ENCODE measurements at regions not wholly inside any gene's neighbourhood (a gene's known extent, or its start where the extent isn't known, plus 50 kb on each side); places are given as distances from the start of the nearest gene placed in this dataset.

GRCh38 chr5:167463939-167464338 lies 827.5 kb upstream of the WWC1 start:
- no peak overlapping the region for H4K91ac ChIP-seq (ENCODE audit: low read depth, low read length)
- no peaks in the 10 kb centered on the region for H3K4me1 ChIP-seq (ENCODE audit: control insufficient read depth in 1 of 2, insufficient read depth in 2 of 2, low read length in 2 of 2)
- H4K8ac ChIP-seq (ENCODE audit: low read depth, low read length), result no peak overlapping the region
- no peaks in the 10 kb centered on the region for H3K79me2 ChIP-seq (ENCODE audit: control insufficient read depth, insufficient read depth, low read length, poor library complexity)
- no peak overlapping the region for H3K4me2 ChIP-seq (ENCODE audit: low read length)
- H3K4ac ChIP-seq (ENCODE audit: low read depth, low read length), result no peak overlapping the region
- no peak overlapping the region for H4K12ac ChIP-seq (ENCODE audit: low read depth, low read length)
- no peaks in the 10 kb centered on the region for H3K79me1 ChIP-seq (ENCODE audit: low read length)
- no peak overlapping the region for H3K27ac ChIP-seq (ENCODE audit: low read depth, low read length)
- no peak overlapping the region for H3K9ac ChIP-seq (ENCODE audit: low read length)
- DNase-seq, result no peak
- no peak overlapping the region for H3K18ac ChIP-seq (ENCODE audit: low read length)
- H3K27me3 ChIP-seq (ENCODE audit: insufficient read depth, low read length), result no peaks in the 10 kb centered on the region
- H2AK5ac ChIP-seq (ENCODE audit: low read length), result no peak overlapping the region
- no peak overlapping the region for H2AFZ ChIP-seq (ENCODE audit: insufficient read depth, low read length, poor library complexity)
- H3K14ac ChIP-seq (ENCODE audit: low read length), result no peak overlapping the region
- H3K9me3 ChIP-seq (ENCODE audit: insufficient read depth, low read depth, low read length), result no peaks in the 10 kb centered on the region
- WGBS (ENCODE audit: extremely low coverage, insufficient coverage, insufficient read length), result no CpG with 5 or more reads among the region's 1 CpG
- H2BK120ac ChIP-seq (ENCODE audit: insufficient read depth, low read length, poor library complexity), result no peak overlapping the region
- no peak overlapping the region for H2BK12ac ChIP-seq (ENCODE audit: low read length)
- H3K36me3 ChIP-seq (ENCODE audit: control insufficient read depth in 1 of 2, insufficient read depth in 2 of 2, low read length in 2 of 2), result no peaks in the 10 kb centered on the region
- no peak overlapping the region for H3K23ac ChIP-seq (ENCODE audit: low read length)
- H2BK5ac ChIP-seq (ENCODE audit: low read depth, low read length, poor library complexity), result no peak overlapping the region
- no peak overlapping the region for H3K4me3 ChIP-seq (ENCODE audit: low read depth, low read length)

- Histone ChIP-seq H4K8ac (ENCODE audit: low read depth, low read length) (no peak overlapping the region), H3K79me1 (ENCODE audit: low read length) (no peaks in the 10 kb centered on the region), H4K91ac (ENCODE audit: low read depth, low read length) (no peak overlapping the region), H3K18ac (ENCODE audit: low read length) (no peak overlapping the region), H2BK12ac (ENCODE audit: low read length) (no peak overlapping the region), H3K9ac (ENCODE audit: low read length) (no peak overlapping the region), H2AK5ac (ENCODE audit: low read length) (no peak overlapping the region), H3K79me2 (ENCODE audit: control insufficient read depth, insufficient read depth, low read length, poor library complexity) (no peaks in the 10 kb centered on the region), H4K12ac (ENCODE audit: low read depth, low read length) (no peak overlapping the region), H3K36me3 (ENCODE audit: control insufficient read depth in 1 of 2, insufficient read depth in 2 of 2, low read length in 2 of 2) (no peaks in the 10 kb centered on the region), H3K14ac (ENCODE audit: low read length) (no peak overlapping the region), H2BK120ac (ENCODE audit: insufficient read depth, low read length, poor library complexity) (no peak overlapping the region), H3K9me3 (ENCODE audit: insufficient read depth, low read depth, low read length) (no peaks in the 10 kb centered on the region), H3K23ac (ENCODE audit: low read length) (no peak overlapping the region), H2BK5ac (ENCODE audit: low read depth, low read length, poor library complexity) (no peak overlapping the region), H3K4me1 (ENCODE audit: control insufficient read depth in 1 of 2, insufficient read depth in 2 of 2, low read length in 2 of 2) (no peaks in the 10 kb centered on the region), H3K4me2 (ENCODE audit: low read length) (no peak overlapping the region), H3K27me3 (ENCODE audit: insufficient read depth, low read length) (no peaks in the 10 kb centered on the region), H3K4ac (ENCODE audit: low read depth, low read length) (no peak overlapping the region), H2AFZ (ENCODE audit: insufficient read depth, low read length, poor library complexity) (no peak overlapping the region), H3K27ac (ENCODE audit: low read depth, low read length) (no peak overlapping the region), H3K4me3 (ENCODE audit: low read depth, low read length) (no peak overlapping the region)
- no peak for DNase-seq
- WGBS (ENCODE audit: extremely low coverage, insufficient coverage, insufficient read length), result no CpG with 5 or more reads among the region's 5 CpGs
These were observed 824.5 kb upstream of the WWC1 start for GRCh38 chr5:167466992-167467391.

GRCh38 chr5:167472566-167473108 lies 818.8 kb upstream of the WWC1 start:
- no peaks in the 10 kb centered on the region for H3K36me3 ChIP-seq (ENCODE audit: control insufficient read depth in 1 of 2, insufficient read depth in 2 of 2, low read length in 2 of 2)
- no peak overlapping the region for H3K27ac ChIP-seq (ENCODE audit: low read depth, low read length)
- no peaks in the 10 kb centered on the region for H3K27me3 ChIP-seq (ENCODE audit: insufficient read depth, low read length)
- no peaks in the 10 kb centered on the region for H3K4me1 ChIP-seq (ENCODE audit: control insufficient read depth in 1 of 2, insufficient read depth in 2 of 2, low read length in 2 of 2)
- H3K4me2 ChIP-seq (ENCODE audit: low read length), result no peak overlapping the region
- H2AK5ac ChIP-seq (ENCODE audit: low read length), result no peak overlapping the region
- no peaks in the 10 kb centered on the region for H3K9me3 ChIP-seq (ENCODE audit: insufficient read depth, low read depth, low read length)
- no peak overlapping the region for H2BK5ac ChIP-seq (ENCODE audit: low read depth, low read length, poor library complexity)
- no peak overlapping the region for H3K18ac ChIP-seq (ENCODE audit: low read length)
- no peak overlapping the region for H3K4ac ChIP-seq (ENCODE audit: low read depth, low read length)
- no peak overlapping the region for H3K9ac ChIP-seq (ENCODE audit: low read length)
- H3K14ac ChIP-seq (ENCODE audit: low read length), result no peak overlapping the region
- WGBS (ENCODE audit: extremely low coverage, insufficient coverage, insufficient read length), result no CpG with 5 or more reads among the region's 5 CpGs
- H3K79me2 ChIP-seq (ENCODE audit: control insufficient read depth, insufficient read depth, low read length, poor library complexity), result no peaks in the 10 kb centered on the region
- no peak for DNase-seq
- H2AFZ ChIP-seq (ENCODE audit: insufficient read depth, low read length, poor library complexity), result no peak overlapping the region
- no peak overlapping the region for H3K4me3 ChIP-seq (ENCODE audit: low read depth, low read length)
- no peak overlapping the region for H4K12ac ChIP-seq (ENCODE audit: low read depth, low read length)
- no peak overlapping the region for H3K23ac ChIP-seq (ENCODE audit: low read length)
- H4K91ac ChIP-seq (ENCODE audit: low read depth, low read length), result no peak overlapping the region
- no peak overlapping the region for H4K8ac ChIP-seq (ENCODE audit: low read depth, low read length)
- no peak overlapping the region for H2BK12ac ChIP-seq (ENCODE audit: low read length)
- H2BK120ac ChIP-seq (ENCODE audit: insufficient read depth, low read length, poor library complexity), result no peak overlapping the region
- no peaks in the 10 kb centered on the region for H3K79me1 ChIP-seq (ENCODE audit: low read length)

GRCh38 chr5:167478188-167478587 lies 813.3 kb upstream of the WWC1 start:
- Histone ChIP-seq H4K91ac (ENCODE audit: low read depth, low read length) (no peak overlapping the region), H3K9me3 (ENCODE audit: insufficient read depth, low read depth, low read length) (no peaks in the 10 kb centered on the region), H3K9ac (ENCODE audit: low read length) (no peak overlapping the region), H3K4me1 (ENCODE audit: control insufficient read depth in 1 of 2, insufficient read depth in 2 of 2, low read length in 2 of 2) (no peaks in the 10 kb centered on the region), H2BK120ac (ENCODE audit: insufficient read depth, low read length, poor library complexity) (no peak overlapping the region), H3K23ac (ENCODE audit: low read length) (no peak overlapping the region), H3K27me3 (ENCODE audit: insufficient read depth, low read length) (no peaks in the 10 kb centered on the region), H3K79me2 (ENCODE audit: control insufficient read depth, insufficient read depth, low read length, poor library complexity) (no peaks in the 10 kb centered on the region), H3K79me1 (ENCODE audit: low read length) (no peaks in the 10 kb centered on the region), H2AK5ac (ENCODE audit: low read length) (no peak overlapping the region), H2BK5ac (ENCODE audit: low read depth, low read length, poor library complexity) (no peak overlapping the region), H3K18ac (ENCODE audit: low read length) (no peak overlapping the region), H3K14ac (ENCODE audit: low read length) (no peak overlapping the region), H4K8ac (ENCODE audit: low read depth, low read length) (no peak overlapping the region), H2BK12ac (ENCODE audit: low read length) (no peak overlapping the region), H3K27ac (ENCODE audit: low read depth, low read length) (no peak overlapping the region), H3K4ac (ENCODE audit: low read depth, low read length) (no peak overlapping the region), H4K12ac (ENCODE audit: low read depth, low read length) (no peak overlapping the region), H2AFZ (ENCODE audit: insufficient read depth, low read length, poor library complexity) (no peak overlapping the region), H3K4me2 (ENCODE audit: low read length) (no peak overlapping the region), H3K36me3 (ENCODE audit: control insufficient read depth in 1 of 2, insufficient read depth in 2 of 2, low read length in 2 of 2) (no peaks in the 10 kb centered on the region), H3K4me3 (ENCODE audit: low read depth, low read length) (no peak overlapping the region)
- DNase-seq, result no peak
- no CpG with 5 or more reads among the region's 2 CpGs for WGBS (ENCODE audit: extremely low coverage, insufficient coverage, insufficient read length)

All from trophoblast cell (in vitro differentiated cells and primary cell).